HG02642 (cell line): ENCODE measurements at regions not wholly inside any gene's neighbourhood (a gene's known extent, or its start where the extent isn't known, plus 50 kb on each side); places are given as distances from the start of the nearest gene placed in this dataset.

ENCODE experiments used
- ATAC-seq: cut with Tn5 transposase; IDR thresholded peaks from one replicate; pipeline ENCODE4 v1.9.1; 2021; ENCODE audit warnings: mild to moderate bottlenecking; ENCODE audit not compliant: unreplicated experiment, poor library complexity

DNA sequence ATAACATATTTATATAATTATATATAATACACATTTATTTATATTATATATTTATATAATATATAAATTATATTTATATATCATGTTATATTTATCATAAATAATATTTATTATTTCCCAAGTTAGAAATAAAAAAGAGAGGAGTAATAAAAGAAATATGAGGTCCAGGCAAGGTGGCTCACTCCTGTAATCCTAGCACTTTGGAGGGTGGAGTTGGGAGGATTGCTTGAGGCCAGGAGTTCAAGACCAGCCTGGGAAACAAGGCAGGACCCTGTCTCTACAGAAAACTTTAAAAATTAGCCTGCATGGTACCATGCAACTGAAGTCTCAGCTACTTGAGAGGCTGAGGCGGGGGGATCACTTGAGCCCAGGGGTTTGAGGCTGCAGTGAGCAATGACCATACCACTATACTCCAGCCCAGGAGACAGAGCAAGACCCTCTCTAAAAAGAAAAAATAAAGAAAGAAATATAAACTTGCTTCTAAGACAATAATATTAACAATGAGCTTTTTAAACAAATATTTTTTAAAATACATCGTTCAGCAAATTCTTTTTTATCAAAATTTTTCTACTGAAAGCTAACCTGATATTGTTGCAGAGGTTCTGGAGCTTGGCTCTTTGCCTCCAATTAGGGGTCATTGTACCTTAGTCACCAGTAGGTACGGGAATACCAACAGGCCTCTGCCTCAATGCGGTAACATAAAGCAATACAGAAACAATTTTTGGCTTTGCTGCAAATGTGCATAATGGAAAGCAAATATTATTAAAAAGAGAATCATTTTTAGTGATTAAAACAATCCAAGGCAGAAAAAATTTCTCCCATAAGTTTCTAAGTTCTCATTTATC, 290.0 kb downstream of the SETD4 start:
- ATAC-seq: no peak

DNA sequence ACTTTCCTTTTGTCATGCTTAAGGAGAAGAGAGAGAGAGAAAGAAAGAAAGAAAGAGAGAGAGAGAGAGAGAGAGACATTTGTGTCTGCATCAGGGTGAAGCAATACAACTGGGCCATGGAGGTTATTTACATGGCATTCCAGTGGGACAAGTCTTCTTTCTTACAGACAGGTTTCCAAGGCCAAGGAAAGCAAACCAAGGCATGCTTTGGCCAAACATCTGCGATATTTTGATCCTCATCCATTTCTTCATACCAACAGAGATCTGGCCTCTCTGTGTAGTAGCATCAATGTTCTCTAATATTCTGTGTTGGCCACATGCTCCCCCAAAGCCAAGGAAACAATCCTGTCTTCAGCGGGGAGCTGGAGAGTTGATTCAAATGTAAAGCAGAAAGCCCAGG, 292.1 kb downstream of the SETD4 start:
- ATAC-seq: no peak

DNA sequence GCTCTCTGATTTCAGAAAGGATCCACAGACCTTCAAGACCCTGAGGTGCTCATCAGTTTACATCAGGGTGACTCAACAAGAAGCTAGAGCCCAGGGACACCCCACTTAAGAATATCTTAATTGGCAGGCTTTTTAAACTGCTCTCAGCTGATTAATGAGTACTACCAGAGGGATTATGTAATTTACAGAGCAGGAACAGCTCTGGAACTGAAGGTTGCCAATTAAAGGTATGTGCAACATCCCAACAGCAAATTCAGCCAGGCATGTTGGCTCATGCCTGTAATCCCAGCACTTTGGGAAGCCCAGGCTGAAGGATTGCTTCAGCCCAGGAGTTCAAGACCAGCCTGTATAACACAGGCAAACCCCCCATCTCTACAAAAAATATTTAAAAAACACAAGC, 295.7 kb downstream of the SETD4 start:
- no peak for ATAC-seq

DNA sequence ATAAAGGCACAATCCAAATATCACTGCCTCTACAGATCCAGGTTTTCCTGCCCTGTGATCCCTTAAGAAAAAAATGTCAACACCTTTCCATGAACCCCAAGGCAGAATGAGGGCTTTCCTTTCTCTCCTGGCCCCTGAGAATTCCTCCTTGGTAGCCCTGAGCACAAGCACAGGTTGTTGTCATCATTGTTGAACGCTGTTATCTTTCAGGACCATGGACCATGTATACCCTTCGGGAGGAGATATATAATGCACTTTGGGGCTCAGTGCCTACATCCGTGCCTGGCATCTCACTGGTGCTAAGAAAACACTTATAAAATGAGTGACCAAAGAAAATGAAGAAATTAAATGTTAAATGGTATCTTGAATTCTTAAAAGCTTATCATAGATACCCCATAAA, 296.2 kb downstream of the SETD4 start:
- no peak for ATAC-seq

DNA sequence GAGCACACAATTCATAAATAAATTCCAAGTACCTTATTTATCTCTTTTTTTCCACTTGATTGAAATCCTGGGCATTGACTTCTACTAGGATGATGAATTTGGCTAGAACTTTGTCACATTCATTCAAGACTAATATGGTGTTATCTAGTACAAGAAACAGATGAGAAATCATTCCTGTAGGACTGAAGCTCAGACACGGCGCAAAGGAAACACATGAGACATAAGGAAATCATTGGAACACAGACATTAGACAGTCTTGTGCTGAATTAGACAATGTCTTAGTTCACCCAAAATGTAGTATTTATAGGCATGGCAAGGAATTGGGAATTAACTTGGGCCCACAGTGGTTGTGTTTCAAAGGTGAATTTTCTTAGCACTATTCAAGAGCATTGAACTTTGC, 305.7 kb downstream of the SETD4 start:
- ATAC-seq: no peak

DNA sequence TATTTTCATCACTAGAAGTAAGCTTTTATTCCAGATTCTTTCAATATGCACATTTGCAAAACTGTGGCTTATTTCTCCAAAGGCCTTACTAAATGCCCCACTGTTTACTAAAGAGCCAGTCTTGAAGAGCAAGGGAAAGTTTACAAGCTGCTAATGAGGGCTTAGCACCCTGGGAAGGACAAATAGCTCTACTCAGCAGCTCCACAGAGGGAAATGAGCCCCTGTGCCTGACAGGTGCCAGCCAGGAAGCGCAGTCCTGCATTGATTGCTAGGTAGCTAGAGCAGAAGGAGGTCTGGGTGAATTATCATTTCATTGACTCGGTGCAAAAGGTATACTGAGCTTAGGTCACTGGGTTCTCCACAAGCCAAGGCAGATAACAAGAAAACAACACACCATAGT, 307.0 kb downstream of the SETD4 start:
- no peak for ATAC-seq

DNA sequence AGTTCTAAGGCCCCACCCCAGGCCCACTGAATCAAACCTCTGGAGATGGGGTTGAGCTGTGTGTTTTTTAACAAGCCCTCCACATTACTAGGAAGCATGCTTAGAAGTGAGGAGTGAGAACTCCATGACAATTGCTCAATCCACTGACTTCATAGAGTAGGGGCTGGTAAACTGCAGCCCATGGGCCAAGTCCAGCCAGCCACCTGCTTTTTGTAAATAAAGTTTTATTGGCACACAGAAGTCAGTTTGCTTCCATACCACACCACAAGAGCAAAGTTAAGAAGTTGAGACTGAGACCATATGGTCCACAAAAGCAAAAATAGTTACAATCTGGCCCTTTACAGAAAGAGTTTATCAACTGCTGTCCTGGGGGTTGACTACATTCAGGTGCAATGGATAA, 309.2 kb downstream of the SETD4 start:
- ATAC-seq: no peak

DNA sequence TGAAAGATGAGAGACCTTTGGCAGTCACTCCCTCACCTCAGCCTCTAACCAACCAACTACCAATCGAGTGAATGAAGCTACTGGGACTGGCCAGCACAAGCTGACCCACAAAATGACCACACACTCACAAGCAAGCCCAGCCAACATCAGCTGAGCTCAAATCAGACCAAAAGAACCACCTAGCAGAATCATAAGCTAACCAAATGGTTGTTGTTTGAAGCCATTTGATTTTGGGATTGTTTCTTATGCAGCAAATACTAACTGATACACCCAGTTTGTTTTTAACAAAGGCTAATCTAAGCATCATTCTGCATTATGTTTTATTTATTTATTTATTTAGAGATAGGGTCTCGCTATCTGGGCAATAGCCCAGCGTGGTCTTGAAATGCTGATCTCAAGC, 310.4 kb downstream of the SETD4 start:
- ATAC-seq: no peak

DNA sequence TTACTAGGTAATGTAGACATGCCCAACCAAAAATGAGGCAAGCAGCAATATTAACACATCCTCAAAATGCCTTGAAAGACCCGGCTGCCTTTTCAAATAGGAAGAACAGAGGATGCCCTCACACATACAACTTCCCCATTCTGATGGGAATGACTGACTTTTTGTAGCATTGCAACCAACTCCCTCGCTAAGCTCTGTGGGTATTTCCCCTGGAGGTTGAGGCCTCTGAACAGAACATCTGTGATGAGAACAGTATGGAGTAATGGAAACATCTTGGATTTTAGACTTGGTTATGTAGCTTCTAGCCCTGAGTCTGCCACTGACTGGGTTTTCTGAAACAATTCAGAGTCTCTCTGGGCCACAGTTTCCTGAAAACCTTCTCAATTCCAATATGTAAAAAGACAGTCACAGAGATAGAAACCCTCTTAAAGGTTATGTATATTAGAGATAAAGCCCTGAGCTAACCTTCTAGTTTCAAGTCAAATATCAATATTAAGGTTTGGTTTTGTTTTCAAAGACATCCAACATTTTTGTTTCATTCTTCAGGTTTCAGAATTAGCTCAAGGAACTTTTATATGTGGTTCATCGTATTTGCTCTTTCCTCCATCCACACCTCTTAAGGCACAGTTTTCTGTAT, 311.5 kb downstream of the SETD4 start:
- ATAC-seq: no peak

DNA sequence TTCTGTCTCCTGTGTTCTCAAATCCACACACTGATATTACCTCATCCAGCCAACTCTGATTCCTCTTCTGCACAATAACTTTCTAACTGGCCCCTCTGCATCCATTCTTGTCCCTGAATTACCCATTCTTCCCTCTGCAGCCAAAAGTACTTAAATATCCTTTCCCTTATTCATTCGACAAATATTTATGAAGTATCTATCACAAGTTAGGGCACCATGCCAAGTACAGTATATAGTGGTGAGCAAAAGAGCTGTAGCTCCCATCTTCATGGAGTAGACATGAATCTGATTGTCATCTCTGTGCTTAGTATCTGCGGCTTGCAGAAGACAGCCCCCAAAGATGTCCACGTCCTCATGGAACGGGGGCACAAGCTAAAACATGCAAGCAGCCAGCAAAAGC, 316.8 kb downstream of the SETD4 start:
- no peak for ATAC-seq

DNA sequence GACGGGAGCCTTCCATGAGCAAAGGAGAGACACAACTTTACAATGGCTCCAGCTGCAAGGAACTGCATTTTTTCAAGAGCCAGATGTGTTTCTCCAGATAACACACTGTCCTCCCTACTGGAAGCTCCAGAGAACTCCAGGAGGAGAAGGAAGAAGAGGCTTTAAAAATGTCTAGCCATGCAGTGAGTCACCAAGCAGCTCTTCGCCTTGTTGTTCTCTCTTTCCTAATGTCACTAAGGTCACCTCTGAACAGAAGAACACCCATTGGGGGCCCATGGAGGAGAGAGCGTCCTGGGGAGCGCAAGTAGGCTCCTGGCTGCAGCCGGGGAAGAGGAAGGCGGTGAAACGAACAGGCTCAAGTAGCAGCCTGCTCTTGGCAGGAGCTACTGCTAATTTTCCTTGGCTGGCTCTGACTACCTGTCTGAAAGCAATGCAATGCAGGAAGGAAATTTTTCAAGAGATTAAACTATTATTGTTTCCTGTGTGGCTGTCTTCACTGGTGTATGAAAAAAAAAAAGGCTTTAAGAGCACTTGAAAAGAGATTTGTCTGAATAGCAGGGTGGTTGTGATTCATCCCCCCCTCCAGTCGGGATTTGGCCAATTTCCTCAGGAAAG, 321.9 kb downstream of the SETD4 start:
- ATAC-seq: no peak

DNA sequence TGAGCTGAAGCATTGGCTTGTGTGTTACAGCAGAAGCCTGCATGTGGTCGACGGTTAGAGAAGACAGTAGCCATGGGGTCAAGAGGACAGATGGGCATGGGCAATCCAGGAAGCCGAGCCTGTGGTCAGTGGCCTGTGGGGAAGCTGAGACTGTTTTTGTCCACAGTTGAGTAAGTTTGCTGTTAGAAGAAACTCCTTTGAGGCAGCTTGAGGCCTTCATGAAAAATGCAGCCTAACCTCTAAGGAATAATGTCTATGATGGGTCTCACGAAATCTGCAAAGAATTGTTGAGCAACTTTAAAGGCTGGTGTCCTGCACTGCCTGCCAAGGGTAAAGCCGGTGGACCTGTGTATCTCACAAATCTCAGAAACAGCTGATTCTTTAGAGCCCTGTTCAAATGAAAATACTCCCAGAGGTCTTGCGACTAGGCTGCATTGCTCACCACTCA, 322.4 kb downstream of the SETD4 start:
- ATAC-seq: no peak

DNA sequence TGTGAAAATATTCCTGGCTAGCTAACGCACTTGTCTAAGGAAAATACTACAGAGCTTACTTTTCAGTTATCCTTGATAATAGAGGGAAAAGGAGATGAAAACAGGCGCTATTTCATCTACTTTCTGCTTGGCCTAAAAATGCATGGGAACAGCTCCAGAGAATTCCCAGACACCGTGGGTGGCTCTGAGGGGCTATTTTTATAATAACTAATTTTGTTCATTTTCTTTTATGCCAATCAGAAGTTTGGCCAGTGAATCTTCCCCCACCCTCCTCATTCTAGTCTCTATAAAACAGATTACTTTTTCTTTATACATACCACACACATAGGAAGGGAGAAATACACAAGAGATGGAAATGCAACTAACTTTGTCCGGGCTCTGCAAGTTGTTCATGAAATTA, 322.9 kb downstream of the SETD4 start:
- no peak for ATAC-seq

DNA sequence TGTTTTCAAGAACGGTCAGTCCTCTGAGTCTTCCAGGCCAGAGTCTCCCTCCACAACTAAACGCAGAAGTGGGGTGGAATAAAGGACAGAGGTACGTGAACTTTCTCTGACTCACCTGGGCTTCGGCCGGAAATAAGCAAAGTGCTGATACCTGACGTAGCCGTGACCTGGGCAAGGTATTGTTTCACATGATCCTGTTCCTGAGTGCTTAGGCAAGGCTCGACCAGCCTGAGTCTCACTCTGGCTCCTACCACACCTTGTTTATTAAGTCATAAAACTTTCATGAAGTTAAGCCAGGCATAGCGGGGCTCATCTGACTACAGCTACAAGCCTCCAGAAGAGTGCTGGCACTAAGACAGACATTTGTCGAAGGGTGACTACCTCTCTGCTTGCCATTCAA, 327.5 kb downstream of the SETD4 start:
- ATAC-seq: no peak

DNA sequence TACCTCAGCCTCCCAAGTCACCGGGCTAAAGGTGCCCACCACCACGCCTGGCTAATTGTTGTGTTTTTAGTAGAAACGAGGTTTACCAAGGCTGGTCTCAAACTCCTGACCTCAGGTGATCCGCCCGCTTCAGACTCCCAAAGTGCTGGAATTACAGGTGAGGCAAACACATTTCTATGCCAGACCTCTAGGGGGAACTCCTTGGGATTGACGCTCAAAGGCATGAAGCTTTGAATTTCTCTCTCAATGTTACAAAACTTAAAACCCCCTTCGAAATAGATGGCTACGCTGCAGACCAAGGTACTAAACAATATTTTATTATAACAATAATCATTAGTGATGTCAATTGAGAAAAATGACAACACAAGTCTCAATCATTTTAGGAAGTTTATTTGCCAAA, 330.0 kb downstream of the SETD4 start:
- no peak for ATAC-seq

DNA sequence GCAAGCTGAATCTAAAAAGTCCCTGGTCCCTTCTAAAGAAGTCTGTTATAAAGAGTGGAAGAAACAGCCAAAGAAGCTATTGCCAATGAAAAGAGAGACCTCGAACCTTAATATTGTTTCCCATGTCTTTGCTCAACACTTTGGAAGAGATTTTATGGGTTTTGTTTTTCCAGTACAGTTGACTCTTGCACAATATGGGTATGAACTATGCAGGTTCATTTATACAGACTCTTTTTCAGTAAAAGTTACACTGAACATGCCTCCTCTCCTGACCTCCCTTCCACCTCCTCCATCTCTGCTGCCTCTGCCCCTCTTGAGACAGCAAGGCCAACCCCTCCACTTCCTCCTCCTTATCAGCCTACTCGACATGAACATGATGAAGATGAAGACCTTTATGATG, 332.5 kb downstream of the SETD4 start:
- ATAC-seq: no peak

DNA sequence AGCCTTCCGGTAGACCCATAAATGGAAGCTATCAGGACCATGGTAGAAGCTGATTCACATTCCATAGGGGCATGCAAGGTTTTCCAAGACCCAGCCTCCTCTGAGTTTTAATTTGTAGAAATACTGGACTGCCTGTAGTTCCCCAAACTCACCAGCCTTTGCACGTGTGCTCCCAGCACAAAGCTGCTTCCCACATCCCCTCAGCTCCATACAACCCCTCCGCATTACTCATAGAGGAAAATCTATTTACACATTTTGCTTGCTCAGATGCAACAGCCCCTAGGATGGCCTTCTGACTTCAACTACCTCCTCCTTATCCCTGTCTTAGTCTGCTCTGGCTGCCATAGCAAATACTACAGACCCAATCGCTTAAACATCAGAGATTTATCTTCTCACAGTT, 336.2 kb downstream of the SETD4 start:
- no peak for ATAC-seq

DNA sequence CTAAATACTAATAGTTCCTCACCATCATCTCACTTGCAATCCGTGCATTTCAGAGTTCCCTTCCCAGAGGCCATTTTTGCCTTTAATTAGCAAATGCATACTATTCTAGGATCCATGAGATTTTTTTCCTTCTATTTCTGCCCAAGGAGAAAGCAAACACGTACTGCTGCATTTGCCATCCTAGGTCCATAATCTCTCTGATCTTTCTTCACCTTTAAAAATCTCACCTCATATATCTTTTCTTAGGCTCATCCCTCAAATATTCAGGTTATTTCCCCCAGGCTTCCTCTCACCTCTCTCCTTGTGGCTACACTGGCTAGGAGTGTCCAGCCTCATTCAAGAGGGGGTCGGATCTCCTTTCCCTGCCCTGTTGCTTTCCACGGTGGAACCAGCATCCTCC, 338.6 kb downstream of the SETD4 start:
- ATAC-seq: no peak

DNA sequence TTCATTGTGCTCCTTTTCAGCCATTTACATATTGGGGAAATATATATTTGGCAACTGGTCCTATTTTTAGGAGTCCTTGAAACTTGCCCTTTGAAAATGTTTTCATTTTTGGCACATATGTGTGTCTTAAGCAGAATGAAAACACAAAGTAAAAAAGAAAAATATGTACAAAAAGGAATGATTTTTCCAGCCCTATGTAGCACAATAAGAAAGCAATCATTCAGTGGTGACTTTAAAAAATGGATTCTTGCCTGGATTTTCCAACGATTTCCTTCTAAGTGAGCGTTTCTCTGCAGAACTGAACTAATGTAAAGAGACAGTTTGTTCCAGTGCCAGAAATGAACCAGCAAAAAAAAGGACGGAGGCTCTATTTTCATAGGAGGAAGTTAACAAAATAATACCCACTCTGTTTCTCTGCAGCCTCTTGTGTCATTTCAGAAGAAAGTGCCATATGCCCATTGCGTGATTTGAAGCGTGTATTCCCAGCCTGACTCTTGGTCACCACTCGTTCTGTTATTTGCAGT, 340.1 kb downstream of the SETD4 start:
- ATAC-seq: no peak

DNA sequence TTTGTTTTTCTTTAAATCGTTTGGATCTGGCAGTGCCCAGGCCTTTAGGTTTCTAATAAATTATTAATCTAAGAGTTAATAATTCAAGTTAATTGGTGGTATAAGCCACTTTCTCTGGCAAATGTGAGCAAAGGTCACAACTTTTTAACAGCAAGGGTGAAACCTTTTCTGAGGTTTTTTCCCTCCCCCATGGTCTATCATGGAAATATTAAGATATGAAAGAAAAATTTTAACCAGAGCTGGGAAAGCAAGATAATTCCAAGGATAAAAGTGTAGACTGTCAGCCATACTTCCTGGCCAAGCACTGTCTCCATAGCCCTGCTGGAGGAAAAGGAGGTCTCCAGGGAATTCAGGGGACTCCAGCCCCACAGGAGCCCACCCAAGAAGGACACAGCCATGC, 341.2 kb downstream of the SETD4 start:
- no peak for ATAC-seq

DNA sequence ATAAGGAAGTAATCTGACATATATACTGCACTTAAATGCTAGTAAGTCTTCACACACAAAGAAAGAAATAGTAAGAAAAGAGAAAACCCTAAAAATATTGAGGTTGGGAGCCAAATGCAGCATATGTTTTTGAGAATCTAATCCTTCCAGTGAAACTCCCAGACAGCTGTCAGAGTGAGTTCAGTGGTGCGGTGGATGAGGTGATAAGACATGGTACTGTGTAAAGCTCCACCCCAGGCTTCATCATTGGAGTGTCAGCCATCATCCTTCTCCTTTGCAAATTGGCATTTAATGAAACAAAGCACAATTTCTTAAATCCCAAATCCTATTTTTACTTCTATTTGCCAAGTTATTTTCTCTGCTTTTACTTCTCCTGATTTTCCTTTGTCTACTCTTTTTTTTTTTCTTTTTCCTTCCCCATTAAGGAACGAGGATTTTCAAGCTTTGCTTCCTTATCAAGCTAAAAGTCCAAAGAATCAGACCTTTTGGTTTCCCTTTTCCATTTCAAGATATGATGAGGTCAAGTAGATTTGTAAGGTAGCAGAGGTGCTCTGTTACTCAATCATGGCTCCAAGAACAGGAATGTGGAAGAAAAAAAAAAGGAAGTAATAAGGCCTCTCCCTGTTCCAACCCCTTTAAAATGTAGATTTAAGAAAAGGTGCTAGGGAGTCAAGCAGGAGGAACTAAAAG, 343.3 kb downstream of the SETD4 start:
- ATAC-seq: no peak
